Ishikawa (cell line): ENCODE measurements at regions not wholly inside any gene's neighbourhood (a gene's known extent, or its start where the extent isn't known, plus 50 kb on each side); places are given as distances from the start of the nearest gene placed in this dataset.

Experiments used
- CEBPB ChIP-seq: IDR thresholded peaks from 2 replicates; pipeline ENCODE4 v1.6.1; 2012
- EGR1 ChIP-seq: IDR thresholded peaks from 2 replicates; pipeline ENCODE4 v1.6.1; 2012
- EP300 ChIP-seq: IDR thresholded peaks from 2 replicates; pipeline ENCODE4 v1.6.1; 2012; ENCODE audit warnings: borderline replicate concordance
- MAX ChIP-seq: IDR thresholded peaks from 2 replicates; pipeline ENCODE4 v1.6.1; 2012
- RAD21 ChIP-seq: IDR thresholded peaks from 2 replicates; pipeline ENCODE4 v1.6.1; 2012; ENCODE audit warnings: low read depth
- REST ChIP-seq: IDR thresholded peaks from 2 replicates; pipeline ENCODE4 v1.6.1; 2012; ENCODE audit warnings: low read depth, mild to moderate bottlenecking
- TAF1 ChIP-seq: IDR thresholded peaks from 2 replicates; pipeline ENCODE4 v1.6.1; 2012; ENCODE audit warnings: low read depth, mild to moderate bottlenecking
- TCF12 ChIP-seq: IDR thresholded peaks from 2 replicates; pipeline ENCODE4 v1.6.1; 2012; ENCODE audit warnings: low read depth
- YY1 ChIP-seq: IDR thresholded peaks from 2 replicates; pipeline ENCODE4 v1.6.1; 2012; ENCODE audit warnings: low read depth

GRCh38 chr1:100658716-100659026, 60.9 kb upstream of the VCAM1 start:
- TF ChIP-seq CEBPB, result no peak
- TF ChIP-seq TAF1, result no peak
- TF ChIP-seq MAX, result no peak
- TF ChIP-seq YY1, result no peak
- TF ChIP-seq EP300, result no peak
- no peak for TF ChIP-seq TCF12
- no peak for TF ChIP-seq RAD21
- no peak for TF ChIP-seq REST
- TF ChIP-seq EGR1, result no peak
